ENCODE measurements at regions not wholly inside any gene's neighbourhood (a gene's known extent, or its start where the extent isn't known, plus 50 kb on each side); places are given as distances from the start of the nearest gene placed in this dataset.

GRCh38 chr14:44113769-44114730, 393.0 kb downstream of the FSCB start:
- TF ChIP-seq CTCF (IDR thresholded peaks at IDR 0.05) (no peak), POLR2A (IDR thresholded peaks at IDR 0.05) (no peak)
